B cell (primary cell): ENCODE measurements at regions not wholly inside any gene's neighbourhood (a gene's known extent, or its start where the extent isn't known, plus 50 kb on each side); places are given as distances from the start of the nearest gene placed in this dataset.

Source experiments
- CTCF ChIP-seq: fragments of 200-600 bp; IDR thresholded peaks from one replicate; pipeline ENCODE4 v1.8.0; 2022; ENCODE audit warnings: antibody characterized with exemption, mild to moderate bottlenecking
- EZH2 ChIP-seq: IDR thresholded peaks from 2 replicates; pipeline ENCODE4 v1.6.1; 2012; ENCODE audit warnings: borderline replicate concordance, low read depth, mild to moderate bottlenecking, moderate library complexity, low read length; ENCODE audit not compliant: insufficient read depth, poor library complexity, severe bottlenecking

- TF ChIP-seq CTCF, result no peak
- TF ChIP-seq EZH2, result no peak
Measured at GRCh38 chr18:75779910-75780309, 352.4 kb upstream of the SMIM21 start.
